CD4-positive, alpha-beta T cell treated with Interleukin-21 for 1 hour (primary cell): ENCODE measurements at regions not wholly inside any gene's neighbourhood (a gene's known extent, or its start where the extent isn't known, plus 50 kb on each side); places are given as distances from the start of the nearest gene placed in this dataset.

Source experiments
- DNase-seq: peaks from one replicate; pipeline ENCODE4 v3.0.0-alpha.2; 2020

DNA sequence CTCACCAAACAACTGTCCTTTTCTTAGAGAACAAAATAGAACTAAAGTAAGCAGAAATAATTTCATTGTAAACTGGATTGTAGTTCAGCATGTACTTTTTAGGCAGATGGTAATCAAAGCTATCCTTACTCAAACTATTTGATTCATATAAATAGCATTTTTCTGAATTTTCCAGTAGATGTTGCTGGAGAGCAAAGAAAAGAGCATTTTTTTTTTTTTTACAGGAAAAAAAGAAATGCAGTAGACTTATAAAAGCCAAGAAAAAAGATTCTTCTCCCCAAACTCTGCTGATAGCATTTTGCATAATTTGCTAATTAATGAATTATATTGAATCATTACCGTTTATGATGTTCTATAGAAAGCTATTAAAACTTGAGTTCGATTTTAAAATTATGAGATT, 715.3 kb upstream of the WWC1 start:
- no peak for DNase-seq

DNA sequence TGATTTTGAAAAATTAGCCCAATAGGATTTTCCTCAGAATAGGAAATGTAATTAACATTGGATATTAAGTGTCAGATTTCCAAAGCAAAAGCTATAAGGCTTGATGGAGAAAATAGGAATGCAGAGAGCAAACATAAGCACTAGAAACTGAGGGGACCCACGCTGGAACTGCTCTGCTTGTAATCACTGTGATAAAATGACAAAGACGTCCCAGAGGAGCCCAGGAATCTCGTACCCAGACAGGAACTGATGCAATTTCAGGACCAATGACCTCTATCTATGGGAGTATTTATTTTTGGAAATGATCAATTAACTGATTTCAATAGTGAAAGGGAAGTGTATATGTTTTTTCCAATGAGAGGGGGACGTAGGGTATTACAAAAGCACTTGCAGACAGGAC, 714.5 kb upstream of the WWC1 start:
- no peak for DNase-seq

DNA sequence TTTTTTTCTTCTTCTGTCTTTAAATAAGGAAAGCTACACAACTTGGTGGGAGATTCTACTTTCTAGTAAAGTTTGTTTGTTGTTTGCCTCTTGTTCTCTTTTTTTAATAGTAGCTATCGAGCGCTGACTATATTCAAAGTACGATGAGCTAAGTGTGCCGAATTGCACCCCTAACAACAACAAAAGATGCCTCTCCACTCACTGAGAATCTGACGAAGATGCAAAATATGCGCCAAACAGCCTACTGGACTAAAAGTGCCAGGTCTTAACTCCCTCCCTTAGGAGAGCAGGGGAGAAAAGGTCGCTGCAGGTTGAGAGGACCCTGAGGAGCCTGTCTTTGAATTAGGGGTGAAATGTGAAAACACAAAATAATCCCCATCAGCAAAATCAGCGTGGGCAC, 713.8 kb upstream of the WWC1 start:
- no peak for DNase-seq

DNA sequence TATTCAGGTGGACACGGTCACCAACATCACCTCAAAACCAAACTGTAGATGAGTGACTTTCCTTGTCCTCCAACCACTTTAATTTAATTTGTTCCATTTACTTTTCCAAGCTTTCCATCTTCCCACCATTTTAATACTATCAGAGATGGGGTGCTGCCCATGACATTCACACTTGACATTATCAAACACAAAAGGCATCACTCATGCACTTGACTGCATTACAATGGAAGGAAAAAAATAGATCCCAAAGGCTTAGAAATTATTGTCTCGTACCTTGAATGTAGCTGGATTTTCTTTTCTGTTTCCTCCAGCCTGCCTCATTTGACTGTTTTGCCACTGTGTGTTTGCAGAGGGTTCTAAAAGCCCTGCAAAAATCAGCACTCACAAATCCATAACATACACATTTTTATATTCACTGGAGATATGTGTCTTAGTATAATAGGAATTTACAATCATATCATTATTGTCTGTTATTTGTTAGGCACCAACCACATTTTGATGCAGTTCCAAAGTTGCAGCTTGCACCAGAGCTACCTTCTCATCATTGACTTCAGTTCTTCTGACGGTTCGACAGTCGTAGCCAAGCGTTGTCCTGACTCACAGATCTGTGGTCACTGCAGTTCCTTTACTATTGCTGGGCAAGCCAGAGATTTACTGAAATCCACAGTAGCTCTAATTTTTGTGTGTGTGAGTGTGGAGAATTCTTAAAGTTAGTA, 712.3 kb upstream of the WWC1 start:
- no peak for DNase-seq

DNA sequence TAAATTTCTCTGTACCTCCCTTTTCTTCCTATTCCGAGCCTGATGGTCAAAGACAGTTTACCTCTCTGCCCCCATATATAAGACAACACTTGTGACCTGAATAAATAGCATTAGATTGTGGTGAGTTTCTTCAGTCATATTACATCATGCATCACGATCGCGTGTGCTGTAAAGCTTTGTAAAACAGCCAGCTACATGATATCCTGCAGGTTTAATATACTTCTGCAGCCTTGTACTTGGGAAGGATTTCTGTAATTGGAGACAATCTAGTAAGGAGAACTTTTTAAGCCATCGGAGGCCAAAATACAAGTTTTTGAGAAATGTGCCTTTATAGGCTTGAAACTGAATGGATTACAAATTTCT, 711.8 kb upstream of the WWC1 start:
- DNase-seq: no peak

DNA sequence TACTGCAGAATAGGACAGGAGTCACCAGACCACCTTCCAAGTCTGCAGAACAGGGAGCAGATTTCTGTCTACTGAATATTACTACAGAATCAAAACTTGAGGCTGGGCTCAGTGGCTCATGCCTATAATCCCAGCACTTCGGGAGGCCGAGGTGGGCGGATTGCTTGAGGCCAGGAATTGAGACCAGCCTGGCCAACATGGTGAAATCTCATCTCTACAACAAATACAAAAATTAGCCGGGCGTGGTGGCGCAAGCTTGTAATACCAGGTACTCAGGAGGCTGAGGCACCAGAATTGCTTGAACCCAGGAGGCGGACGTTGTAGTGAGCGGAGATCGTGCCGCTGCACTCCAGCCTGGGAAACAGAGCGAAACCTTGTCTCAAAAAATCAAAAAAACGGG, 710.8 kb upstream of the WWC1 start:
- DNase-seq: no peak

DNA sequence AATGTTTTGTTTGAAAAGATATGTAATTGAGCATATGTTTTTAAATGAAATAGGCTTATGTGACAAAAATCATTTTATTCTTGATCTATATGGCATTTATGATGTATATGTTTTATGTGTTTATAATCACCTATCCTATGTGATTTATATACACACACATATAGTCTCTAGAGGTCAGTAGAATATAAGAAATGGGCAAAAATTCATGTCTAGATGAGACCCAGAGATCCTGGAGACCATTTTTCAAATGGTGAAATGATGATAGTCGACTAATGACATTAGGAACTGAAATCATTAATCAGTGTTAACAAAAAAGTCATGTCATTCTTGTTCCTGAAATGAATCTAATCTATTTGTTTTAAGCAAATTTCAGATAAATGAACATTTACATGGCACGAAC, 709.2 kb upstream of the WWC1 start:
- DNase-seq: no peak

DNA sequence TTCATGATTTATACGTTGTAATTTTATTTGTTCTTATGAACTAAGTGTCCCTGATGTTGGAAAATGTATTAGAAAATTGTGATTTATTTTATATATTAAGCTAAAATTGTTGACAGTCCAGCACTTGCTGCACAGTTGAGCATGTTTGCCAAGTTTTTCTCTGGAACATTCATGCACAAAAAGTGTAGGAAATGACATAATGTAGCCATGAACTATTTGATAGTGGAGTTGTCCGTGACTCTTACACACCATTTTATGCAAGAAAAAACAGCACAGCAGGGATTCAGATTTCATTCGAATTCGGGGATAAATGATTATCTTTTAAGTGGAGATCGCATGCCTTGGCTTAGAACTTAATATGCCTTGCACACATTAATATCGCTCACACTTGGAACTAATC, 708.6 kb upstream of the WWC1 start:
- no peak for DNase-seq

DNA sequence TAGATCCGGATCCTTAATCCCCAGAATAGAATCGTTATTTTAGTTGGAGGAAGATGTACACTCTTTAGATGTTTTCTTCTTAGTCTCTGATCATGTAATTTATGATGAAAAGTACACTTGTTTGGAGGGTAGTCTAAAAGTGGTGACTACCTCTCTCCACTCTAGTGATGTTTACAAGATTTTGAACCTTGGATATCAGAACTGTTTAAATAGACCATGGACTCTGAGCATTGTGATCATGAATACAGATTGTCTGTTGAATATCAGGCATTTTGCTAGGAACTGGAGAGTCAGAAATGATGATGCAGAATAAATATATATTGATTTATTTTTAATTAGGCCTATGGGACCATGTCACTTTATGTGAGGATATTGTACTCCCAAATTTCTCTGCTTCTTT, 706.3 kb upstream of the WWC1 start:
- no peak for DNase-seq

DNA sequence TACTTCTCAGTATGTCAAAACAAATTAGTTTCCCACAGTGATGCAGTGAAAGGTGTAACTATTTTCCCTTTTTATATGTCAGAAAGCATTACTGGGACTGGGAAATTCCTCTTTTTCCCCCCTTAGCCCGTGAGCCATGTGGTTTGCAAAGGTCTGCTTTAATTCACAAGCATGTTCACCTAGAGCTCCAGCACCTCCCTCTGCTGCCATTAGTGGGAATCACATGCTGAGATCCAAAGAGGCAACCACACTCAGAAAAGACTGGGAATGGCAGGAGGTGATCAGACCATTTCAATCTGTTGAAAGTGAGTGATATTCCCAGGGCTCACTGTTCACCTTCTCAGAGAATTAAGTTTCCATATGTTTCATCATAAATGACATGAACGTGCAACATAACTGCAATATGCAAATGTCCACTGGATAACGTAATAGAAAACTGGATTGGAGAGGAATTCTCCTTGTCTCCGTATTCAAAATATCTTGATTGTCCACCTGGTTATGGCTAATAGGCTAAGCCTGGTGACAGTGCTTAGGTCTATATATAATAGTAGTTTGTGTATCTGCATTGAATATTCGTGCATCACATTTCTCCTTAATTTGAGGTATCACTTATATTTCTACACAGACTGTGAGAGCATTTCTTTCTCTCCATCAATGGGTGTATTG, 703.5 kb upstream of the WWC1 start:
- no peak for DNase-seq

DNA sequence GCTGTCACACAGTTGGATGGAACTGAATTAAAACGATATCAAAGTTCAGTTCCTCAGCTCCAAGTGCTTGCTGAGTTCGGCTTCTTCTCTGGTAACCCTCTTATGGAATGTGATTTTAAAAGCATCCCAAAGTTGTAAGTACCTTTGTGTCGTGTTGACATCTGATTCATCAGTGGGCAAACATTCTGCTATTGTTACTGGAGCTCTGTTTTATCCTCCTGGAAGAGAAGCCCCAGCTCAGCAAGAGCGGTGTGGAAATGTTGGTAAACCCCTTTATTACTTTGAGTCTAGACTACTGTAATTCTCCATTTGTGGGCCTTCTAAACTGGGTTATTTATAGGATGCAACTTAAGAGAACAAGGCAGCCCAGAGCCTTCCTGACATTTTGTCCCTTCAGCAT, 699.3 kb upstream of the WWC1 start:
- DNase-seq: no peak

DNA sequence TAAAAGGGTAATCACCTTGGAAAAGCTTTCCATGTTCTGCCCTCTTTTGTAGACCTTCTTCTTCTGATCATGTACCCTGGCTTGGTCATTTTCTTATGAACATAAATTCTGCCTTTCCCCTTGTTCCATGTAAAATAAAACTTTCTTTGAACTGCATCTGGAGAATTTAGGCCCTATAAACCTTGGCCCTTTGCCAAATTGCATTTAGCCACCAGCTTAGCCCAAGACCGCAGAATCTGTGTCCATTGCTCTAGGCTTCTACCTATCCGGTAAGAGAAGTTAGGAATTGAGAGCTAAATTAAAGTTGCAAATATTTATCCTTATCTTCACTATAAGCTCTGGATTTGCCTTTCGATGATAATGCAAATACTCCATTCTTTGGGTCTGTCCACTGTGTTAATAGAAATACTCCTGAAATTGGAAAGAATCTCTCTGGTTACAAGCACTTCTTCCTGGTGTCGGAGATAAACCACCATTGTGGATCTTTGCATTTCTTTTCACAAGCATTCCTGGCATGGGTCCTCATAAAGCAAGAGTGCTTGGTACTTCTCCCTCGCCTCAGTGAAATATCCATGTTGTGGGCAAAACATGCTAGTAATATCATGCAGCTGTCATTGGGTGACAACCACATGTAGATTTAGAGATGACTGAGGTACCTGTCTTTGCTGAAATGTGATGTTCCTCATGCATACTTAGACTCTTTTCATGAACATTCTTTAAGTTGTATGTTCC, 698.0 kb upstream of the WWC1 start:
- no peak for DNase-seq

DNA sequence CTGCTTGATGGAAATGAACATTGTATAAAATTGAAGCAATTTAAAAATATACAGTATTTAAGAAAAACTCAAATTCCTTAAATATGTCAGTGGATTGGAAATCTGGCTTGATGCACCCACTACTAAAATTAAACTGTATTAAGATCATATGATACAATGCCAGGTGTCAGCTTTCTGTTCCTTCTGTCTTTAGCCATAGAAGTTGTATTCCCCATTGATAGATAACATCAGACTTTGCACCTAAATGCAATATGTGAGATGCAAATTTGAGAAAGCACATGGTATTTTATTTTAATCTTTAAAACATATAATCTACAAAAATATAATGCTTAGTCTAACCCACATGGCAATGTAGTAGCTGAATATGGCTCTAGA, 697.4 kb upstream of the WWC1 start:
- no peak for DNase-seq

DNA sequence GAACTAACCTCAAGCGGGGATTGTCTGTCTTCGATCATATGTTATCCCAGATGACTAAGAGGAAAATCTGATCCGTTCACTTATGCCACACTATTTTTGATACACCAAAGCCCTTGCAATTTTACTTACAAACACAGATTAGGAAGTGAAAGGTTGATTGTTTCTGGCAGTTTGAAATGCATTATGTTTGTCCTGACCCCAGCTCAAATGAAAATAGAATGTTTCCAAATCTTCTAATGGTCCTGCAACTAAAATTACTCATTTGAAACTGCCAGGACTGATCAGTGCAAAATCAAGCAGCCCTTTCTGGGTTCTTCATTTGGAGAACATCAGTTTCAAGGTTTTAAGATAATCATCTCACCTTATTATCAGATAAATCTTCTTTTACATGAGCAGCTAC, 696.7 kb upstream of the WWC1 start:
- no peak for DNase-seq

DNA sequence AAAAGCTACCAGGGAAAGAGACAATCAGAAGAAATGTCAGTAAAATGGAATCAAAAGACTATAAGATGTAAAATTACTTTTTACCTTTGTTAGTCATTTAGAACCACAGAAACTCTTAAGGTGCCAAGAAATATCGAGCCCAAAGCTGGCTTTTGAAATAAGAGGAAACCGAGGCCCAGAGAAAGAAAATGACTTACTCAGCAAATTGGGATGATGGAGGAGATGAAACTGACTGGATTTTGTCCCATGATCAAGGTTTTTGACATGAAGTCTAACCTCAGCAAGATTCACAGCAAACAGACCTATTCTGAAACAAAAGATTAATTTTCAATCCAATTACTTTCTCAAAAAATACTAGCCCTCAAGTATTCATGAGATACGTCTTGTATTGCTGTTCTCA, 696.2 kb upstream of the WWC1 start:
- no peak for DNase-seq

DNA sequence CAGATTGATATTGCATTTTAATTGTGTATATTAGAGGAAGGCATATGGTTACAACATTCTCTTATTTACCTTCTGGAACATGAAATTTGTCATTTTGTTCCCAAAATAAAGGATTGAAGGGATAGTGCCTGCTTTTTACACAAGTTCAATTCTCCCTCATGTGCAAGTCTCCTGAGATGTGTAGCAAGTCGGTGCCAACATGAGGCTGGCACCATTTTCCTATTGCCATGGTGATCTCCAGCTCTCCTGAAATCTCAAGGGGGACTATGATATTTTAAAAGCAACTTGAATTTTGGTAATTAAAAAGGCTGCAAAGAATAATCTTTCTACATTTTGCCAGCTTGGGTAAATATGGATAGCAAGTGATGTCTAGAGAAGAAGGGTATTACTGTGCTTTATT, 693.3 kb upstream of the WWC1 start:
- DNase-seq: no peak

DNA sequence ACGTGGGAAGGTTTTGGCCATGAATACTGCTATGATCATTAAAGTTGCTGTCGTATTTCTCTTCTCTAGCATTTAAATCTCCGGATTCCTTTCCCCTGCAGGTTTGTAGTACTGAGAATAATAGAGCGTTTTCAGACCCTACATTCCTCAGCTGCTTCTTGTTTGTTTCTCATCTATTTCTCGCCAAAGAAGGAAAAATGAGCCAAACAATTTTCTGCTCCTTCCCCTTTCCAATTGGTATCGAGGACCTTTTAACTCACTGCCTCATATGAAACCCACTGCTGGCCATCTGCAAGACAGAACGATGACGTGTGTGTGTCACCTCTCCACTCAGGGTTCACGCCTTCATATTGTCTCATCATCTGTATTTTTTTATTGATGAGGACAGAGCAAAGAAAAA, 689.4 kb upstream of the WWC1 start:
- no peak for DNase-seq

DNA sequence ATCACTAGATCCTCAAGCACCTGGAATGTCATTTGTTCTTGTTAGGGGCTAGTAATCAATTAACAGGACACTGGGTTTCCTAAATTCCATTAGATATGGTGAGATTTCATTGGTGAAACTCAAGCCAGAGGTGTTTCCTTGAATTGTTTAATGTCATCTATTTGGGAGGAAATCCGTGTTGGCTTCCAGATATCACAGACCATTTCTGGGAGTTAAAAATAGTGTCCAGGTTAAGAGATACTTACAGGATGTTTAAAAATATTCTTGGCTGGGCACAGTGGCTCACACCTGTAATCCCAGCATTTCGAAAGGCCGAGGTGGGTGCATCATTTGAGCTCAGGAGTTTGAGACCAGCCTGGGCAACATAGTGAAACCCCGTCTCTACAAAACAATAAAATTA, 688.3 kb upstream of the WWC1 start:
- DNase-seq: no peak

DNA sequence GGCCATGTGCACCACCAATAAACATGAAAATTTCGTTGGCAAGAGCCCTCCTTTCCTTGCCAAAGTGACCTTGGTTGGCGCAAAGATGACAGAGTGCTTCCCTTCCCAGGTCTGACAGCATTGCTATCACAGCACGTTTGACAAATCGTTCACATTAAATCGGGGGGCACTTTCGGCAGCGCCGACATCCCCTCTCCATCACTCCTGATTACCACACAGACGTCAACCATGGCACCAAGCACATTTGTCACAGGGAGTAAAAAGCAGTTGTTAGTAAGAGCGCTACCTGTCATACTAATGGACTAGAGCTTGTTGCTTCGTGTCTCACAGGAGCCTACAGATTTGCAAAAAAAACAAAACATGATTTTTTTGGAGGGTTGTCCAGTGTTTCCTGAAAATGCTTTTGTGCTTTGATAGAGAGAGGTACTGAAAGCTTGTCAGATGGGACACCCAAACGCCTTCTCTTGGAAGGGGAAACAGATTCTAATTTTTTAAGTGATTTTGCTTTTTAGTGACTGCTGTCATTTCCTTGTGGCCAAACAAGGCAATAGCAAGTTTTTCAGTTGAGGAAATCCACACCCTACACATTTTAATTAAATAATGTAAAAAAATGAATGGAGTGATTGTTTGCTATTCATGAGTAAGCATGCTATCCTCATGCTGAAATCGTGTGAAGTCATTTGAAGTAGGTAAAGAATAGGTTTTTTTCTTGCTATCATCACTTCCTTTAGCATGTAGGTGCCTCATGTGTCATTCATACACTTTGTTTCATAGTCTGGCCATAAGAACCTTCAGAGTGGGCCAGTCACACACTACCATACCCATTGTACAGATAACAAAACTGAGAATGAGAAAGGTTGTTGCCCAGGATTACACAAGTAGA, 682.8 kb upstream of the WWC1 start:
- DNase-seq: no peak

DNA sequence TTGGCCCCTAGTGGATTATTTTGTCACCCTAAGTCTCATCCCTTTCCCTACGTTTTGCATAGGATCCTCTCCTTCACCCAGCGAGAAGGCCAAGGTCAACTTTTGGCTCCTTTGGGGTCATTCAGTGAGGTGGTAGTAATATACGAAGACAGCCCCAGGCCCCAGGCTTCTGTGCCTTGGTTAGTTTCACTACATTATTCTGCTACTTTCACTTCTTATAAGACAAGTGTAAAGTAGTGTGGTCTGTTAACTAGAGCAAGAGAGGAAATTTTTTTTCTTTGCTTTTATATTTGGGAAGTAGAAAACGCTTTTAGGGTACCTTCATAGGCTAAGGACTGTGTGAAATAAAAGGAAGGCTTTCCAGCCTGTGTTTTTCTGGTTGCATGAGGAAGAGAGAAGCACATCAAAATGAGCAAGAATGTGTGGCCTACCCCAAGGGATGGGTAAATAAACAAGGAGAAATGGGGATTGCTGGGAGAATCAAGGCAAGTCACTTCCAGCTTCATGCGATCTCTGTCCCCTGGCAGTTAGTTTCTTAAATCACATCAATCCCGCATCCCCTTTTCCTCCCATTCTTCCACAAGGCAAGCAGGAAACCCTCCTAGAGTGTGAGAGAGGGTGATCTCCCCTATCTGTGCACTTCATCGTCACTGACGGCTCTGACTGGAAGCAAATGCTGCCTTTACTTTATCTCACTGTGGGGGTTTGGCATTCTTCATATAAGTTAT, 677.0 kb upstream of the WWC1 start:
- DNase-seq: no peak

DNA sequence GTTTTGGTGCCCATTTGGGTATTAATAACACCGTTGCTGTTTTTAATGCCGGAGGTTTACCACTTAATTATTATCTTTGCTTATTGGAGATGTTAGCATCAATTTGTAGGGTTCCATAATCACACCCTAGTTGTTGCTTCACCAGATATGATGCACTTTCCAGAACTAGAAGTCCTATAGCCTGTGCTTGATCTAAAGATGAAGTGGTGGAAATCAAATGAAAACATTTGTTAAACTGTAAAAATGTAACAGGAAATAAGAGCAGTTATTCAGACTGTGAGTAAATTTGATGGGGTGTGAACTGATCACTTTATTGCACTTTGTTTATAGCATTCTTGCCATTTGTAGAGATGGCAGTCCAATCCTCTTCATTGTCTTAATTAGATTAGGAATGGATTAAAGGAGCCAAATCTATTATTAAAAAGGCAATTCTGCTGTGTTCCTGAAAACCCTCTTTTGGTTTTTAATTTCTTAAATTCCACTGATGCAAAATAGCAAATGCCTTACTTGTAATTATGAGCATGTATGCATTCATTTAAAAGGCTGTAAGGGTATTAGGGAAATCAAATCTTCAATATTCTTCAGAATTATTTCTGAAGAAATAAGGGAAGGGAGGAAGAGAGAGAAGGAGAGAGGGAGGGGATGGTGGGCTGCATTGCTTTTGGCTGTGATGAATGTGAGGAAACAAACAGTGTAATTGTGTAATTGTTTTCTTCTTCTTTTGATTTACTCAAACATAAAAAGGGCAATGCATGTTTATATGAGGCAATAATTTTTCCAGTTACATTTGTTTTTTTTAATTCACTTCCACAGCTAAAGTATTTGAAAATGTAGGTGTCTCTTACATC, 675.2 kb upstream of the WWC1 start:
- no peak for DNase-seq

DNA sequence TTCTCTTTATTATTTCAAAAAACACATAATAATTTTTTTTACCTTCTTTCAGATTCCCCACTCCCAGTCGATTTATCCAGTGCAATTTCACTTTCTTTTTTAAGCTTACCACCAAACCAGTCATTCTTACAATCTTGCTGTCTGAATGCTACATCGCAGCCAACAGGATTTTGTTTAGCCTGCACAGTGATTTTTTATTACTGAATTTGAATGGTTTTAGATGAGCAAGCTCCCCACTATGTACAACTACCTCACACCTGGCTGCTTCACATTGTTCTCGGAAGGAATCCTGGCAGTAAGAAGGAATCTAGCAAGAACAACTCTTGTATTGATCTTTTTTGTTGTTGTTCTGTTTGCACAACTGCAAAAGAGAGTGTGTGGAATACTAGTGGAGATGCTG, 668.1 kb upstream of the WWC1 start:
- DNase-seq: no peak
